ENCODE measurements at regions not wholly inside any gene's neighbourhood (a gene's known extent, or its start where the extent isn't known, plus 50 kb on each side); places are given as distances from the start of the nearest gene placed in this dataset.

DNA sequence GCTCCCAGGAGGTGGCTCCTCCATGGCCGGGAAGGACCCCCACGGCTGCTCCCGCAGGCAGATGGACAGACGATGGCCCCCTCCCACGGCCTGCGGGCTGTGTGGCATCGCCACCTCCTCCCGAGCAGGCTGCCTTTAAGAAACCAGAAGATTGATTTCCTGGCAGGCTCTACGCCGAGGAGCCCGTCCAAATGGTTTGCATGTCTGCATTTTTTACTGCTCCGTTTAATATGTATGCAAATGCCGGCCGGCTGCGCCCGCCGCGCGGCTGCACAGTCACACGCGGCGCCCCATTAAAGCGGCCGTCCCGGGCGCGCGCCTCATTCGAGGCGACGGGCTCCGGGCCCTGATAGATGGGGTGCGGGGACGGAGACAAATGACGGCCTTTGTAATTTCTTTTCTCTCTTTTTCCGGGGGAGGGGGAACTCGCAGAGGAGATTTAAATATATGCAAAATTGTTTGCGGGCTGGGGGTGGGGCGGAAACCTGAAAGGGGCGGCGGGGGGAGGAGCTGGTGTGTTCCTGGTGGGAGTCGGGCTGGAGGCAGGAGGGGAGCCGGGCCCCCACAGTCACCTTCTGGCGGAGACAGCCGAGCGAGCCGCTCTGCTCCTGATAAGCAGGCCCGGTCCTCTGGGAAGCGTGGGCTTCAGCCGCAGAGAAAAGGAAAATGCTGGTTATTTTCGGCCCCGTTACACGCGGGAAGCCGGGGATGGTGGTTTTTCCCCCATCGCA, 158.7 kb upstream of the IER5L start:
- TF ChIP-seq, protein P1, sequence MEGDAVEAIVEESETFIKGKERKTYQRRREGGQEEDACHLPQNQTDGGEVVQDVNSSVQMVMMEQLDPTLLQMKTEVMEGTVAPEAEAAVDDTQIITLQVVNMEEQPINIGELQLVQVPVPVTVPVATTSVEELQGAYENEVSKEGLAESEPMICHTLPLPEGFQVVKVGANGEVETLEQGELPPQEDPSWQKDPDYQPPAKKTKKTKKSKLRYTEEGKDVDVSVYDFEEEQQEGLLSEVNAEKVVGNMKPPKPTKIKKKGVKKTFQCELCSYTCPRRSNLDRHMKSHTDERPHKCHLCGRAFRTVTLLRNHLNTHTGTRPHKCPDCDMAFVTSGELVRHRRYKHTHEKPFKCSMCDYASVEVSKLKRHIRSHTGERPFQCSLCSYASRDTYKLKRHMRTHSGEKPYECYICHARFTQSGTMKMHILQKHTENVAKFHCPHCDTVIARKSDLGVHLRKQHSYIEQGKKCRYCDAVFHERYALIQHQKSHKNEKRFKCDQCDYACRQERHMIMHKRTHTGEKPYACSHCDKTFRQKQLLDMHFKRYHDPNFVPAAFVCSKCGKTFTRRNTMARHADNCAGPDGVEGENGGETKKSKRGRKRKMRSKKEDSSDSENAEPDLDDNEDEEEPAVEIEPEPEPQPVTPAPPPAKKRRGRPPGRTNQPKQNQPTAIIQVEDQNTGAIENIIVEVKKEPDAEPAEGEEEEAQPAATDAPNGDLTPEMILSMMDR (IDR thresholded peaks at IDR 0.05; ENCODE audit: low read depth, low read length): no peak
- no peak for DNase-seq (ENCODE audit: extremely low read depth, low read depth)

DNA sequence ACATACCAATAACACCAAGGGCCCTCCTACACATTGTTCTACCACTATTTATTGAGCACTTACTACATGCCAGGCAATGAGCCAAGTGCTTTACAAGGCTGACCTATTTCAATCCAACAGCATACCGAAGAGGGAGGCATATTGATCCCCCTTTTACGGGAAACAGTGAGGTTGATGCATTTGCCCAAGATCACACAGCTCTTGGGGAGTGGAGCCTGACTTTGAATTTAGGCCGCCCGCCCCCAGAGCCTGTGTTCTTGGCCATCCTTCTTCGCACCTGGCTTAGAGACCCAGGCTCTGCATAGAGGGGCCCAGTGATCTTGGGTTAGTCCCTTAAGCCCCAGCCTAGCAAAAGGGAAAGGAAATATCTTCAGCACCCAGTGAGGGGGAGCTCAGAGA, 158.1 kb upstream of the IER5L start:
- TF ChIP-seq, protein P1 (IDR thresholded peaks at IDR 0.05; ENCODE audit: low read depth, low read length): no peak
- DNase-seq (ENCODE audit: extremely low read depth, low read depth): no peak

DNA sequence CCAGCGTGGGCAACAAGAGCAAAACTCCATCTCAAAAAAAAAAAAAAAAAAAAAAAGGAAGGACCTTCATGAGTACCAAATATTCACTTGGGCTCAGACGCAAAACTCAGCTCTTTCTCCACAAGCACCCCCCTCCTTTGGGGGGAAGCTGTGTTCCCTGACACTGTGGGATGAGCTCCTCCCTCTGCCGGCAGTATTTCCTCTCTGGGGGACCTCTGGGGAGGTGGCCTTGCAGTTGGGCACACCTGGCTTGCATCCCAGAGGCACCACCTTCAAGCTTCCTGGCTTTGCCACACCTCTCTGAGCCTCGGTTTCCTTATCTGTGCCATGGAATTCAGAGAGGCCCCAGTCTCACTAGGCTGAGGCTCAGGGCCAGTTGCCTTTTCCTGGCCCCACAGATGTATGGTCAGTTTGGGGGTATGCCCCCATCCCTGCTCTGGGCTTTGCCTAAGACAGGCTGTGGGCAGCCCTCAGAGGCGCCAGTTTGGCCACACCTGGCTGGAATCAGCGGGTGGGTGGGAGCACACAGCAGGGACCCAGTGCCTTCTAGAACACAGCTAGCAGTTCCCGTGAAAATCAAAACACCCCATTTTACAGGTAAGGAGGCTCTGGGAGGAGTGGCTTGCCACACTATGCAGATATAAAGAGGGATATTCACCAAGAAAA, 157.5 kb upstream of the IER5L start:
- TF ChIP-seq, protein P1 (IDR thresholded peaks at IDR 0.05; ENCODE audit: low read depth, low read length): no peak
- no peak for DNase-seq (ENCODE audit: extremely low read depth, low read depth)

DNA sequence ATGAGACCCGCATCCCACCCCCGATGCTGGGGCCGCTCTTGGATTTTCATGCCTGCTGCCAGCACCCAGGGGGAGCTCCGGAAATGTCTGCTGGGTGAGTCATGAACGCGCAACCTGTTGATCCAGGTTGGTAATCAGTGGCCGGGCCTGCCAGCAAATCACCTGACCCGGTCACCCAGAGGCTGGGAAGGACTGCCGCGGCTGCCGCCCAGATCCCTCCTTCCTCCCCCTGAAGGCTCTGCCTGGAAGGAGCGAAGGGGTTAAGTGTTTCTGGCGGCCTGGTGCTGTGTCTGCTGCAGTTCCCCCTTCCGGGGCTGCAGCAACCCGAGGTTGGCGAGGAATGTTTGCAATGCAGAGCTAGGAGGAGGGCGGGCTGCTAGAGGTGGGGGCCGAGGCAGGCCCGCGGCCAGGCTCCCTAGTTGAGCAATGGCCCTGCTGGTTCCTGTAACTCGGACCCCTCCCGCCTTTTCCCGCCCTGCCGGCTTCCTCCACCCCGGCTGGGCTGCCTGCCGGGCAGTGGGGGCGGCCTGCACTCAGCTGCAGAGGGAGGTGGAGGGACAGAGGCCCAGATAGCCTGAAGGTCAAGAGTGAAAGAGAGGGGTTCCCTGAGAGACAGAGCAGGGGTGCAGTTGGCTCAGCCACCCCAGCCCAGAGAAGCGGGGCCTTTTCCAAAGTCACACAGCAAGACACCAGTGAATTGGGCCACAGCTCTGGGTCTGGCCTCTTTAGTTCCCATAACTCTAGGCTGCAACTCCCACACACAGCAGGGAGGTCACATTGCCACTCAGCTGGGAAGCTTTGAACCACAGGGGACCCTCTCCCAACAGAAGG, 156.3 kb upstream of the IER5L start:
- peak; percentile 92 for DNase-seq (ENCODE audit: extremely low read depth, low read depth)
- TF ChIP-seq, protein P1 (IDR thresholded peaks at IDR 0.05; ENCODE audit: low read depth, low read length): no peak

DNA sequence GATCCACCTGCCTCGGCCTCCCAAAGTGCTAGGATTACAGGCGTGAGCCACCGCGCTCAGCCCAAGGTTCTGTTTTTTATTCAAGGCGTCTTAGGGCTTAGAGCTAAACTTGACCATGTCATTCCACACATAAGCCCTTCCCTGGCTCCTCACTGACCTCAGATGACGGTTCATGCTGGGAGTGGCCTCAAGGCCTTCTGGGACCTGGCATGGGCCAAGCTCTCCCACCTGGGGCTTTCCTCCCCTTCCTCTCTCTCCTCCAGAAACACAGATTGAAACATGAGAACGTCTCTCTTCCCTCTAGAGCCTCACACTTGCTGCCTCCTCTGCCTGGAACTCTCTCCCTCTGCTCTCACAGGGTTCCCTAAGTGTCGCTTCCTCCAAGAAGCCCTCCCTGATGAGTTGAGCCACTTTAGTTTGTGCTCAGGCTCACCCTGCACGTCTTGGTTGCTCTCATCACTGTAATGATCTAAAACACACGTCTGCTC, 155.6 kb upstream of the IER5L start:
- no peak for DNase-seq (ENCODE audit: extremely low read depth, low read depth)

DNA sequence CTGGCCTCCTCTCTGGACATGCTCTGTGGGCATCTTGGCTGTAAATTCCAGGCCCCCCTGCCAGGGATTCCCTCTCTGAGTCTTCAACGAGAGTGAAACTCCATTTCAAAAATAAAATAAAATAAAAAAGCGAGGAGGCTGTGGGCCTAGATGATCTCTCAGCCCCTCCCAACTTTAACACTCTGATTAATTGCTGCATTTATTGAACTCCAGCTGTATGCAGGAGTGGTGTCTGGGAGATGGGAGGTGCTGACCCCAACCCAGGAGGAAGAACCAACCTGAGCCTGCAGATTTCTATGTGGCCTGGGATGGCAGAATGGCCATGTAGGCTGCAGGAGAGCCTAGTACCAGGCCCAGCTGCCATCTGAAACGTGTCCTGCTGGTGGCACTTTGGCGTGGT, 154.5 kb upstream of the IER5L start:
- DNase-seq (ENCODE audit: extremely low read depth, low read depth): no peak
- TF ChIP-seq, protein P1 (IDR thresholded peaks at IDR 0.05; ENCODE audit: low read depth, low read length): no peak

More for the DNA sequence above, 155.6 kb upstream of the IER5L start:
- TF ChIP-seq, protein P1 (IDR thresholded peaks at IDR 0.05; ENCODE audit: low read depth, low read length): no peak

All from AG09319 (cell line).